Astrocyte (in vitro differentiated cells and primary cell): ENCODE measurements at regions not wholly inside any gene's neighbourhood (a gene's known extent, or its start where the extent isn't known, plus 50 kb on each side); places are given as distances from the start of the nearest gene placed in this dataset.

Experiments
- DNase-seq: peaks from one replicate; pipeline ENCODE4 v3.0.0-alpha.2; 2010; ENCODE audit warnings: low read depth
- FAIRE-seq: peaks from 2 replicates; lab custom pipeline; 2011; peaks lifted over from hg19 to GRCh38; lab: Jason Lieb, UNC
- H2AFZ ChIP-seq: 2 replicates; pipeline ENCODE4 v1.6.0; 2012; ENCODE audit warnings: low read depth, low read length, inconsistent platforms
- H3K27ac ChIP-seq: 2 replicates; pipeline ENCODE4 v1.5.1; 2011; ENCODE audit warnings: low read depth, low read length, inconsistent platforms
- H3K27me3 ChIP-seq: 2 replicates; pipeline ENCODE4 v1.6.0; 2011; ENCODE audit warnings: low read length, inconsistent platforms; ENCODE audit not compliant: insufficient read depth
- H3K36me3 ChIP-seq: 2 replicates; pipeline ENCODE4 v1.5.1; 2011; ENCODE audit warnings: low read length, inconsistent platforms; ENCODE audit not compliant: insufficient read depth
- H3K4me1 ChIP-seq: 2 replicates; pipeline ENCODE4 v1.5.1; 2011; ENCODE audit warnings: low read length, inconsistent platforms; ENCODE audit not compliant: insufficient read depth
- H3K4me2 ChIP-seq: 2 replicates; pipeline ENCODE4 v1.6.0; 2012; ENCODE audit warnings: low read length, inconsistent platforms
- H3K4me3 ChIP-seq: 2 replicates; pipeline ENCODE4 v1.5.1; 2011; ENCODE audit warnings: low read depth, mild to moderate bottlenecking, low read length, inconsistent platforms; ENCODE audit not compliant: insufficient read depth
- H3K79me2 ChIP-seq: 2 replicates; pipeline ENCODE4 v1.6.0; 2012; ENCODE audit warnings: mild to moderate bottlenecking, low read length, inconsistent platforms; ENCODE audit not compliant: insufficient read depth
- H3K9ac ChIP-seq: 2 replicates; pipeline ENCODE4 v1.6.0; 2012; ENCODE audit warnings: mild to moderate bottlenecking, low read length, inconsistent platforms
- H3K9me3 ChIP-seq: 2 replicates; pipeline ENCODE4 v1.5.1; 2012; ENCODE audit warnings: low read depth, mild to moderate bottlenecking, low read length, inconsistent platforms; ENCODE audit not compliant: insufficient read depth
- H4K20me1 ChIP-seq: 2 replicates; pipeline ENCODE4 v1.6.0; 2012; ENCODE audit warnings: low read length, inconsistent platforms; ENCODE audit not compliant: insufficient read depth
- H3K27ac Mint-ChIP-seq: one replicate; pipeline ENCODE4 v1.8.0; 2021; ENCODE audit warnings: mild to moderate bottlenecking, mixed read lengths; ENCODE audit not compliant: unreplicated experiment
- H3K27me3 Mint-ChIP-seq: one replicate; pipeline ENCODE4 v1.8.0; 2021; ENCODE audit warnings: low read depth, mixed read lengths; ENCODE audit not compliant: unreplicated experiment
- H3K36me3 Mint-ChIP-seq: one replicate; pipeline ENCODE4 v1.8.0; 2021; ENCODE audit warnings: low read depth, mixed read lengths; ENCODE audit not compliant: unreplicated experiment
- H3K4me1 Mint-ChIP-seq: one replicate; pipeline ENCODE4 v1.8.0; 2021; ENCODE audit warnings: low read depth, mixed read lengths; ENCODE audit not compliant: unreplicated experiment
- H3K4me3 Mint-ChIP-seq: one replicate; pipeline ENCODE4 v1.8.0; 2021; ENCODE audit warnings: mild to moderate bottlenecking, moderate library complexity, mixed read lengths; ENCODE audit not compliant: unreplicated experiment
- H3K9me3 Mint-ChIP-seq: one replicate; pipeline ENCODE4 v1.8.0; 2021; ENCODE audit warnings: mild to moderate bottlenecking, mixed read lengths; ENCODE audit not compliant: unreplicated experiment
- CTCF ChIP-seq: IDR thresholded peaks from 2 replicates; pipeline ENCODE4 v1.5.1; 2011; ENCODE audit warnings: low read depth, mild to moderate bottlenecking, inconsistent platforms, low read length, moderate library complexity; ENCODE audit not compliant: insufficient read depth
- EZH2 ChIP-seq: IDR thresholded peaks from 2 replicates; pipeline ENCODE4 v1.6.1; 2012; ENCODE audit warnings: mild to moderate bottlenecking, low read length, inconsistent platforms; ENCODE audit not compliant: insufficient read depth

GRCh38 chr4:116397714-116398113 lies 687.7 kb downstream of the TRAM1L1 start:
- Histone ChIP-seq H3K79me2 (no peaks in the 10 kb centered on the region), H3K4me3 (no peak overlapping the region), H4K20me1 (no peaks in the 10 kb centered on the region), H3K9me3 (no peaks in the 10 kb centered on the region), H3K27ac (no peak overlapping the region), H3K4me2 (no peak overlapping the region), H3K4me1 (no peaks in the 10 kb centered on the region), H3K9ac (no peak overlapping the region), H3K36me3 (no peaks in the 10 kb centered on the region), H3K27me3 (no peaks in the 10 kb centered on the region), H2AFZ (no peak overlapping the region)
- no peak for FAIRE-seq
- Mint-ChIP-seq H3K4me1 (peaks cover 4% of the 10 kb centered on the region), H3K4me3 (no peak overlapping the region), H3K9me3 (no peaks in the 10 kb centered on the region), H3K36me3 (no peaks in the 10 kb centered on the region), H3K27ac (no peak overlapping the region), H3K27me3 (no peaks in the 10 kb centered on the region)
- no peak for DNase-seq
- TF ChIP-seq CTCF (no peak), EZH2 (no peak)

GRCh38 chr4:116397291-116397690 lies 688.1 kb downstream of the TRAM1L1 start:
- Histone ChIP-seq H3K4me2 (no peak overlapping the region), H3K79me2 (no peaks in the 10 kb centered on the region), H3K4me1 (no peaks in the 10 kb centered on the region), H3K9ac (no peak overlapping the region), H3K9me3 (no peaks in the 10 kb centered on the region), H3K36me3 (no peaks in the 10 kb centered on the region), H3K27ac (no peak overlapping the region), H2AFZ (no peak overlapping the region), H3K4me3 (no peak overlapping the region), H4K20me1 (no peaks in the 10 kb centered on the region), H3K27me3 (no peaks in the 10 kb centered on the region)
- no peak overlapping the region for H3K27ac Mint-ChIP-seq
- H3K4me1 Mint-ChIP-seq = peaks cover 4% of the 10 kb centered on the region
- H3K9me3 Mint-ChIP-seq = no peaks in the 10 kb centered on the region
- DNase-seq = no peak
- TF ChIP-seq CTCF (no peak), EZH2 (no peak)
- H3K36me3 Mint-ChIP-seq = no peaks in the 10 kb centered on the region
- FAIRE-seq = no peak
- no peak overlapping the region for H3K4me3 Mint-ChIP-seq
- H3K27me3 Mint-ChIP-seq = no peaks in the 10 kb centered on the region

GRCh38 chr4:116395408-116395807 lies 690.0 kb downstream of the TRAM1L1 start:
- DNase-seq (no peak), FAIRE-seq (no peak)
- TF ChIP-seq EZH2 (no peak), CTCF (no peak)
- H3K27me3 Mint-ChIP-seq = no peaks in the 10 kb centered on the region
- H3K79me2 ChIP-seq = no peaks in the 10 kb centered on the region
- H3K4me3 Mint-ChIP-seq = no peak overlapping the region
- no peaks in the 10 kb centered on the region for H3K27me3 ChIP-seq
- H3K9me3 ChIP-seq = no peaks in the 10 kb centered on the region
- no peak overlapping the region for H3K27ac Mint-ChIP-seq
- no peaks in the 10 kb centered on the region for H3K9me3 Mint-ChIP-seq
- no peaks in the 10 kb centered on the region for H3K36me3 Mint-ChIP-seq
- H4K20me1 ChIP-seq = no peaks in the 10 kb centered on the region
- H3K4me3 ChIP-seq = no peak overlapping the region
- no peaks in the 10 kb centered on the region for H3K4me1 ChIP-seq
- H3K36me3 ChIP-seq = no peaks in the 10 kb centered on the region
- no peak overlapping the region for H2AFZ ChIP-seq
- peaks cover 4% of the 10 kb centered on the region for H3K4me1 Mint-ChIP-seq
- H3K4me2 ChIP-seq = no peak overlapping the region
- H3K9ac ChIP-seq = no peak overlapping the region
- H3K27ac ChIP-seq = no peak overlapping the region
